Spleen (tissue), 11 donors: ENCODE measurements at regions not wholly inside any gene's neighbourhood (a gene's known extent, or its start where the extent isn't known, plus 50 kb on each side); places are given as distances from the start of the nearest gene placed in this dataset.

Experiments used
- DNase-seq: peaks from one replicate; pipeline ENCODE4 v3.0.0-alpha.2; 2020
- H3K27ac ChIP-seq, 8 donors: fragments of 200-600 bp; sonication (generic) in 7 of 8; 1 replicate in 4 of 8; 2 replicates in 4 of 8; pipeline versions ENCODE4 v1.5.0 to v1.8.0; 2016 to 2021; ENCODE audit warnings: inconsistent platforms in 4 of 8, mild to moderate bottlenecking in 4 of 8, moderate library complexity in 1 of 8
- H3K27me3 ChIP-seq, 7 donors: fragments of 200-600 bp; sonication (generic) in 6 of 7; replicated peaks in 1 of 7; 1 replicate in 4 of 7; 2 replicates in 3 of 7; pipeline versions ENCODE4 v1.5.0 to v1.8.0; 2016 to 2021; ENCODE audit warnings: inconsistent platforms in 3 of 7, mild to moderate bottlenecking in 1 of 7
- H3K36me3 ChIP-seq, 6 donors: fragments of 200-600 bp; sonication (generic) in 5 of 6; 1 replicate in 4 of 6; 2 replicates in 2 of 6; pipeline versions ENCODE4 v1.5.0 to v1.8.0; 2016 to 2021; ENCODE audit warnings: inconsistent platforms in 2 of 6
- H3K4me1 ChIP-seq, 6 donors: fragments of 200-600 bp; sonication (generic) in 5 of 6; 1 replicate in 3 of 6; 2 replicates in 3 of 6; pipeline versions ENCODE4 v1.5.0 to v1.8.0; 2016 to 2021; ENCODE audit warnings: inconsistent platforms in 3 of 6
- H3K4me3 ChIP-seq, 8 donors: fragments of 200-600 bp; sonication (generic) in 7 of 8; 1 replicate in 4 of 8; 2 replicates in 4 of 8; pipeline versions ENCODE4 v1.5.0 to v1.8.0; 2016 to 2021; ENCODE audit warnings: inconsistent platforms in 4 of 8, mild to moderate bottlenecking in 4 of 8, moderate library complexity in 2 of 8
- H3K9me3 ChIP-seq, 8 donors: fragments of 200-600 bp; sonication (generic) in 7 of 8; 1 replicate in 4 of 8; 2 replicates in 4 of 8; pipeline versions ENCODE4 v1.5.0 to v1.8.0; 2016 to 2021; ENCODE audit warnings: inconsistent platforms in 4 of 8
- CTCF ChIP-seq, 11 experiments: fragments of 200-600 bp in 7 of 11; fragments of 450-650 bp in 4 of 11; sonication (generic) in 4 of 11; IDR thresholded peaks in 8 of 11; conservative IDR thresholded peaks in 3 of 11; 1 replicate in 7 of 11; 2 replicates in 4 of 11; pipeline versions ENCODE4 v1.4.0 to v1.8.0; 2016 to 2021; ENCODE audit warnings: antibody characterized with exemption in 11 of 11, inconsistent platforms in 4 of 11, mild to moderate bottlenecking in 1 of 11
- POLR2A ChIP-seq, 3 donors: fragments of 450-650 bp; IDR thresholded peaks; one replicate each; pipeline ENCODE4 v1.5.1; 2017; ENCODE audit warnings: antibody characterized with exemption in 3 of 3, mild to moderate bottlenecking in 1 of 3
- POLR2AphosphoS5 ChIP-seq, 3 donors: sonication (generic); formaldehyde crosslinking; IDR thresholded peaks; one replicate each; pipeline ENCODE4 v1.5.1; 2017; ENCODE audit warnings: antibody characterized with exemption in 3 of 3
- WGBS, 5 donors: extraction: QIAGEN DNeasy Blood & Tissue Kit in 3 of 5; methylation state at CpG; one replicate each; pipeline versions ENCODE4 v1.1.5 to v1.1.7; 2013 to 2018; 5-methylcytosine and 5-hydroxymethylcytosine counted together
- intact Hi-C: fragments of 100-400 bp; cut with DNase I; formaldehyde crosslinking; loops from one replicate; pipeline ENCODE4 v1.15.0; 2023; ENCODE audit warnings: low total_unique reads
- donor health status: healthy with polysubstance abuse.
- donor health status: DM: no; HTN: no; CAD: no; lungs with moderate emphysema.
- donor health status: DM: no; HTN: no; CAD: no.
- donor health status: Bipolar disorder and iron deficiency.
- donor health status: healthy.
- donor health status: DM: no; HTN: no; CAD: no.
- donor health status: DM: yes; HTN: yes; CAD: no.

- Histone ChIP-seq H3K4me3 (no peak overlapping the region), H3K4me1 (no peaks in the 10 kb centered on the region), H3K27me3 (no peaks in the 10 kb centered on the region), H3K9me3 (peaks cover 0 to 11% (median 0%) of the 10 kb centered on the region in 8 donors), H3K27ac (no peak overlapping the region), H3K36me3 (no peaks in the 10 kb centered on the region)
- WGBS, 5 donors: 78 to 88% (median 84%) methylated on average over 1 of the region's 1 CpG
- no peak for DNase-seq
- TF ChIP-seq POLR2A (IDR thresholded peaks at IDR 0.05) (no peak), POLR2AphosphoS5 (IDR thresholded peaks at IDR 0.05) (no peak), CTCF (IDR thresholded peaks at IDR 0.05 in 8 of 11, conservative IDR thresholded peaks at IDR 0.05 in 3 of 11) (no peak)
- intact Hi-C loops: no loop called here
Observed at GRCh38 chr6:164660781-164661180, 648.6 kb downstream of the C6orf118 start.

- intact Hi-C loops: no loop called here
- H3K27ac ChIP-seq: no peak overlapping the region
Observed at GRCh38 chr6:164640956-164641355, 668.4 kb downstream of the C6orf118 start.

DNA sequence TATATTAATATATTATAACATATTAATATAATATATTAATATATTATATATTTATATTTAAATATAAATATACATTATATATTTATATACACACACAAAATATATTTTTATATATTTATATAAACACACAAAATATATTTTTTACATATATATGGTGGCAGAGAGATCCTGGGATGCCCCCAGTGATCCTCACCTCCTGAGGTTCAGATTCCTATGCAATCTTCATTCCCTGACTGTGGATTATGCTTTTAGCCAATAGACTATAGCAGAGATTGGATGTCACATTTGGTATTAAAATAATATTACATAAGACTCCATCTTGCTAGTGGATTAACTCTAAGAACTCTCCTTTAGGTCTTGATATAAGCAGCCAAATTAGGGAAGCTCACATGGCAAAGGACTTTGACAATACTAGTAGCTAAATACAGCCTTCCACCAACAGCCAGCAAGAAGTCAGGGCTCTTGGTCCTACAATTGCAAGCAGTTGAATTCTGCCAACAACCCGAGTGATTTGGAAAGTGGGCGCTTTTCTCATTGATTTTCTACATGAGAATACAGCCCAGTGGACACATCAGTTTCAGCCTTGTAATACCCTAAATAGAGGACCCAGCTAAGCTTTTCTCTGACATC, 681.0 kb downstream of the C6orf118 start:
- peaks cover 0 to 13% (median 10%) of the 10 kb centered on the region in 8 donors for H3K9me3 ChIP-seq
- H3K4me1 ChIP-seq: no peaks in the 10 kb centered on the region
- WGBS, 5 donors: 88 to 94% (median 91%) methylated on average over 2 of the region's 2 CpGs
- no peak for DNase-seq
- H3K27ac ChIP-seq: no peak overlapping the region
- intact Hi-C loops: no loop called here
- TF ChIP-seq CTCF (IDR thresholded peaks at IDR 0.05 in 8 of 11, conservative IDR thresholded peaks at IDR 0.05 in 3 of 11): no peak
- no peak for TF ChIP-seq POLR2AphosphoS5 (IDR thresholded peaks at IDR 0.05)
- no peak for TF ChIP-seq POLR2A (IDR thresholded peaks at IDR 0.05)
- H3K4me3 ChIP-seq: no peak overlapping the region
- H3K27me3 ChIP-seq: no peaks in the 10 kb centered on the region
- H3K36me3 ChIP-seq: no peaks in the 10 kb centered on the region

More at GRCh38 chr6:164640956-164641355, 668.4 kb downstream of the C6orf118 start:
- TF ChIP-seq CTCF (IDR thresholded peaks at IDR 0.05 in 8 of 11, conservative IDR thresholded peaks at IDR 0.05 in 3 of 11) (no peak), POLR2AphosphoS5 (IDR thresholded peaks at IDR 0.05) (no peak), POLR2A (IDR thresholded peaks at IDR 0.05) (no peak)
- Histone ChIP-seq H3K36me3 (no peaks in the 10 kb centered on the region), H3K4me1 (no peaks in the 10 kb centered on the region), H3K4me3 (no peak overlapping the region), H3K27me3 (no peaks in the 10 kb centered on the region), H3K9me3 (peaks cover 0 to 22% (median 15%) of the 10 kb centered on the region in 8 donors)
- DNase-seq: no peak
- 64 to 69% (median 68%) methylated on average over 4 of the region's 4 CpGs for WGBS, 5 donors

- no peak overlapping the region for H3K4me3 ChIP-seq
- H3K9me3 ChIP-seq: peaks cover 0 to 3% (median 0%) of the 10 kb centered on the region in 8 donors
- H3K27me3 ChIP-seq: no peaks in the 10 kb centered on the region
- TF ChIP-seq POLR2A (IDR thresholded peaks at IDR 0.05): no peak
- no peak for TF ChIP-seq POLR2AphosphoS5 (IDR thresholded peaks at IDR 0.05)
- no peak for TF ChIP-seq CTCF (IDR thresholded peaks at IDR 0.05 in 8 of 11, conservative IDR thresholded peaks at IDR 0.05 in 3 of 11)
- no peak overlapping the region for H3K27ac ChIP-seq
- DNase-seq: no peak
- no peaks in the 10 kb centered on the region for H3K4me1 ChIP-seq
- 80 to 91% (median 83%) methylated on average over 2 of the region's 2 CpGs for WGBS, 5 donors
- intact Hi-C loops: no loop called here
- no peaks in the 10 kb centered on the region for H3K36me3 ChIP-seq
Observed at GRCh38 chr6:164616917-164617524, 692.4 kb downstream of the C6orf118 start.
